ENCODE measurements at regions not wholly inside any gene's neighbourhood (a gene's known extent, or its start where the extent isn't known, plus 50 kb on each side); places are given as distances from the start of the nearest gene placed in this dataset.

DNA sequence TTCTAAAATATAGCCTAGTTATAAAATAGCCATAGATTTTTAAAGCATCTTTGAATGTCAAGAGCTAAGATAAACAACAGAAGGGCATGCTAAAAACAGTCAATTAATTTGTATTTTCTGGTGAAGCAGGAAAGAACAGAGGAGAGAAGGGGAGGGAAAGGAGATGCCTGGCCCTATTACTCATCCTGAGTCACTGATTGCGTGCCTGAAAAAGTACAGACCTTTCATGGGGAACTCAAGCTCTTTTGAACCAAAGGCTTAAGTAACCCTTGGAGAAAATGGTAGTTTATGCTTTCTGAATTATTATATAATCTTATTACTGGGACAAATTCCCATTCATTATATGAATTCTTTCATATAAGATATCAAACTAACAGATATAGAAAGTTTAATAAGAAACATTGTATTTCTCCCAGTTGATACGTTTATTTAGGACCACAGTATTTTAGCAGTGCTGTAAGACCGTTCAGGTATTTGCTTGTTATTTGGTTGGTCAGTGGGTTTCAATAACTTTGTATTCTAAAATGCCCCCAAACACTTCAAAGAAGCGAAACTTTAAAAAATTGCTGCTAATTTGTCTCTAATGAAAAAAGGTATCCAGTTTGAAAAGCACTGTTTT is 151.3 kb downstream of the HGF start:
- H3K9me3 Mint-ChIP-seq = no peaks in the 10 kb centered on the region
- no peak overlapping the region for H3K4me3 Mint-ChIP-seq

DNA sequence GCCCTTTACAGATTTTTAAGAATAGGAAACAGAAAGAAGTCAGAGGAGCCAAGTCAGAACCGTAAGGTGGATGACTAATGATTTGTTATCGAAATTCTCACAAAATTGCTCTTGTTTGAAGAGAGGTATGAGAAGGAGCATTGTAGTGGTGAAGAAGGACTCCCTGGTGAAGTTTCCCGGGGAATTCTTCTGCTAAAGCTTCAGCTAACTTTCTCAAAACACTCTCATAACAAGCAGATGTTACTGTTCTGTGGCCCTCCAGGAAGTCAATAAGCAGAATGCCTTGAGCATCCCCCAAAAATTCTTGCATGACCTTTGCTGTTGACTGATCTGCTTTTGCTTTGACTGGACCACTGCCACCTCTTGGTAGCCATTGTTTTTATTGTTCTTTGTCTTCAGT is 152.9 kb downstream of the HGF start:
- Mint-ChIP-seq H3K27me3 (no peaks in the 10 kb centered on the region), H3K27ac (no peak overlapping the region), H3K9me3 (no peaks in the 10 kb centered on the region), H3K36me3 (no peaks in the 10 kb centered on the region), H3K4me3 (no peak overlapping the region), H3K4me1 (no peaks in the 10 kb centered on the region)
- DNase-seq = no peak

More for the DNA sequence above, 151.3 kb downstream of the HGF start:
- Mint-ChIP-seq H3K36me3 (no peaks in the 10 kb centered on the region), H3K27me3 (no peaks in the 10 kb centered on the region), H3K4me1 (no peaks in the 10 kb centered on the region), H3K27ac (no peak overlapping the region)
- DNase-seq = no peak

DNA sequence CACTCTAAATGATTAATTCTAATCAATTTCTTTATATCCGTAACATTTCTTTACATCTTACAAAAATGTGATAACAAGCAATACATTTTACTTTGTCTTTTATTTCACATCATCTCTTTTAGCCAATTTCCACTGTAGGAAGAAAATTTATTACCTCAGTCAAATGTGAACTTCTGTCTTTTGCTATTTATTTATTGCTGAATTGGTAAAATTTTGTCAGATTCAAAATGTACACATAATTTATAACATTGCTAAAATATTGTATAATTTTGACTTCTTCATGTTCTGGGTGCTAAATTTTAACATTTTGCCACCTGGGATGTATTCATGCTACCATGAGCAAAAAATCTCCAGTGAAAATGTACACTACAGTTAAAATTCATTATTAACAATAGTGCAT is 158.0 kb downstream of the HGF start:
- Mint-ChIP-seq H3K4me3 (no peak overlapping the region), H3K4me1 (no peaks in the 10 kb centered on the region), H3K27ac (no peak overlapping the region)

DNA sequence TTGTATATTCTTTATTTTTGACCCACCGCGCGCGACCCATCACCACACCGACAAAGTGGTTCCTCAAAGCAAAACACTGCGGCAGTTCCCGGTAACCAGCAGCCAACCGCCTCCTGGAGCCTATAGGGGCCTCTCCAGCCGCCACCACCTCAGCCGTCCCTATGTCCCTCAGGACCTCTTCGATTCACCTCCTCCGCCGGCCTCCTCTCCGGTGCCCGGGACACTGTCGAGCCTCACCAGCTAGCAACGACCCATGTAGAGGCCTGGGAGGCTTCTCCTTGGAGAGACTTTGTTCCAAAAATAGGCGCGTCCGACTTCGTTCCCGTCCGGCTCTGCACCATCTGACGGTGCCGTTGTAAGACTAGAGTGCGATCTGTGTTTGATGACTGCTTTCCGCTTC is 158.8 kb downstream of the HGF start:
- H3K4me3 Mint-ChIP-seq = no peak overlapping the region
- no peaks in the 10 kb centered on the region for H3K4me1 Mint-ChIP-seq
- H3K27me3 Mint-ChIP-seq = no peaks in the 10 kb centered on the region
- no peaks in the 10 kb centered on the region for H3K36me3 Mint-ChIP-seq
- H3K27ac Mint-ChIP-seq = no peak overlapping the region
- DNase-seq = no peak
- no peaks in the 10 kb centered on the region for H3K9me3 Mint-ChIP-seq

More for the DNA sequence above, 158.0 kb downstream of the HGF start:
- H3K36me3 Mint-ChIP-seq = no peaks in the 10 kb centered on the region
- no peaks in the 10 kb centered on the region for H3K9me3 Mint-ChIP-seq
- no peaks in the 10 kb centered on the region for H3K27me3 Mint-ChIP-seq
- no peak for DNase-seq

DNA sequence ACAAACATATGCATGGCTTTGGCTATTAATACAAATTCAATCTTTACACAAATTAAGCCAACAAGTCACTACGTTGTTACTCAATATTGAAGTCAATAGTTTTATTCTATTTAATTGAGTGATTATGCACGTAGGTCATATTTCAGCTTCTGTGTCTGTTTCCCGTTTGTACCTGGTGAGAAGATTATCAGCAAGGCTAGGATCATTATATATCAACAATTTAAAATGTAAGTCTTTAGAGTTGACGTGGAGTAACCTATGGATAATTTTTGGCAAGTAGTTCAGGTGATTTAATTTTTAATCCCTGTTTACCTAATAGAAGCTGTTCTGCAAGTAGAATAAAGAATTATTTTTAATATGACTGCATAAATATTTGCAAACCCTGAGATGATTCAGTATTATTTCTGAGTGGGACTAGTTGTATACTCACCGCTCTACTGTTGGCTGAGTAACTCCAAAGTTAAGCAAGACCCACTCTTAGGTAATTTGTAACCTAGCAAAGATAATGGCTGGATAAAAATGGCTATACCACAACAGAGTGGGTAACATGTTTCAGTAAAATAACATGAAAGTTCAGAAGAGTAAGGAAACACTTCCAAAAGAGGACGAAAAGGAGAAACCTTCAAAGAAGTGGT is 161.0 kb downstream of the HGF start:
- H3K27ac Mint-ChIP-seq = no peak overlapping the region
- no peaks in the 10 kb centered on the region for H3K27me3 Mint-ChIP-seq
- DNase-seq = no peak
- no peak overlapping the region for H3K4me3 Mint-ChIP-seq
- no peaks in the 10 kb centered on the region for H3K9me3 Mint-ChIP-seq
- no peaks in the 10 kb centered on the region for H3K4me1 Mint-ChIP-seq
- H3K36me3 Mint-ChIP-seq = no peaks in the 10 kb centered on the region

DNA sequence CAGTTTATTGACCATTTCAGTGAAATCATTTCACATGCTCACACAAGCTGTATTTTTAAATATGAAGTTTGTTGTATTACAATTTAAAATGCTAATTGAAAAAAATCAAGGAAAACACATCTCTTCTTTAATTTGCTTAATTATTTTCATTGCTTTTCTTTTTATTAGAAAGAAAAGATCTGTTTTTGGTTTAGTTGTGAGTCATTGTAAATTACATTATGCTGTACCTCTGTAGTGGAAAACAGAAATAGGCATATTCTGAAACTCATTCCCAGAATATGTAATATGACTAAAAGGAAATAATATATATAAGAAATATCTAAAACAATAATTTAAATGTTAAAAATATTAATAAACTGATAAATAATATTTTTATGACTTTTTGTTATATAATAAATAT is 161.9 kb downstream of the HGF start:
- H3K36me3 Mint-ChIP-seq = no peaks in the 10 kb centered on the region
- no peaks in the 10 kb centered on the region for H3K9me3 Mint-ChIP-seq
- no peak for DNase-seq
- no peaks in the 10 kb centered on the region for H3K4me1 Mint-ChIP-seq
- no peak overlapping the region for H3K4me3 Mint-ChIP-seq
- no peaks in the 10 kb centered on the region for H3K27me3 Mint-ChIP-seq
- H3K27ac Mint-ChIP-seq = no peak overlapping the region

DNA sequence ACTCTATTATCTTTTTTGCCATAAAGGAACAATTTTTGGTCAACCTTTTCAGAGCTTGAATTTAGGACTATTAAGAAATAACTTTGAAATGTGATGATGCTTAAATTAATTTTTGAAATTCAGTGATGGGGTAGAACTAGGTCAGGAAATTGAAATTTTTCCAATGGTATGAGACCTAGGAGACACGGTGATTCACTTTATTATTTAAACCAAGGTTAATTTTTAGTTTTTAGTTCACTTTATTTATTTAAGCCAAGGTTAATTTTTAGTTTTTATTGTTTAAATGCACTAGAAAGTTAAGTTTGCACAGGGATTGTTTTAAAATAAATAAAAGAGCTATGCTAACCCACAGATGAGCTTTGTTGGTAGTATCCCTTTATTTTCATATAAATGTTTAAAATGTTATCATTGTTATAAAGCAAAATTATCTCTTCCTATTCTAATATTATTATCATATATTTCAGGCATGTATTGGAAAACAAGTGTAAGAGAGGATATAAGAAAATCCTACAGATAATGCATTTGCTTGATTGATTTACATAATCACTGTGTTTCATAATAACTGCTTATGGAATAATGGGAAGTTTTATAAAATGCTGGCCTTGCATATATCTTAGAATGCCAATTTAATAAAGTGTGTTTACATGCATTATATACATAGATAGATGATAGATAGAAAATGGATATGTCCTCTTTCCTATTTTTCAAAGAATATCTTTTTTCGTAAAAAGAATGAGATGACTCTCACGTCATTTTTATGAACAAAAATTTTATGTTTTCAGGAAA is 163.6 kb downstream of the HGF start:
- no peaks in the 10 kb centered on the region for H3K4me1 Mint-ChIP-seq
- H3K36me3 Mint-ChIP-seq = no peaks in the 10 kb centered on the region
- no peak overlapping the region for H3K27ac Mint-ChIP-seq
- DNase-seq = no peak
- no peaks in the 10 kb centered on the region for H3K27me3 Mint-ChIP-seq
- no peak overlapping the region for H3K4me3 Mint-ChIP-seq
- no peaks in the 10 kb centered on the region for H3K9me3 Mint-ChIP-seq

DNA sequence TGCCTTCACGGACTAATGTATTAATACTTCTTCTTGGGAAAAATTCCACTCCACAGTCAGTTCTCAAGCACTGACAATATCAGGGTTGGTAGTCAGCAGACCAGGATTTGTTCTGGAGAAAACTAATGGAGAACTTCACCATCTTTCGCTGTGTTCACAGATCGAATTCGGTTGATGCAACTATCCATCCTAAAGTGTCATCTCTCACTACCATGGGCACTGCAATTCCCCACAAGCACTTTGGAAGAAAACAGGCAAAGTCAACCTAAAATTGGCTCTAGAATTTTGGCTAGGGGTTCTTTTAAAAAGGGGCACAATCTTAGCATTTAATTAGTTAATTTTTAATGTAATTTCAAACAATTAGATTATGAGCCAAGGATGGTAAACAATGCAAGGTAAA is 164.4 kb downstream of the HGF start:
- Mint-ChIP-seq H3K9me3 (no peaks in the 10 kb centered on the region), H3K27me3 (no peaks in the 10 kb centered on the region), H3K4me3 (no peak overlapping the region), H3K36me3 (no peaks in the 10 kb centered on the region), H3K4me1 (no peaks in the 10 kb centered on the region), H3K27ac (no peak overlapping the region)
- DNase-seq = no peak

DNA sequence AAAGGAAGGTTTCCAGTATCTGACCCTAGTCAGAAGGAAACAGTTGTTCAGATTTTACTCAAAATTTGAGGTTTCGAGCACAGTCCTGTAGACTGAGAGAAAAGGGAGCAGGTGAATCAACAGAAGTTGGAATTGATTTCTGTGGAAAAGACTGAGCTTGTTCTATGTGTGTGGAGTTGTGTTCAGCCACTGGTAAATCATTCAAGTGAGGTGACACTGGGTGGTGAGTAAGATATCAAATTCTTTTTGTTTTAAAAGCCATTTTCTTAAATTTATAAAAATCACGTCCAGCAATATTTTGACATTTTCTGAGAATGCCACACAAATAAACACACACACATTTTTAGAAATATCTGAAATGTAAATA is 165.1 kb downstream of the HGF start:
- Mint-ChIP-seq H3K9me3 (no peaks in the 10 kb centered on the region), H3K4me3 (no peak overlapping the region), H3K36me3 (no peaks in the 10 kb centered on the region), H3K27me3 (no peaks in the 10 kb centered on the region), H3K27ac (no peak overlapping the region), H3K4me1 (no peaks in the 10 kb centered on the region)
- no peak for DNase-seq

DNA sequence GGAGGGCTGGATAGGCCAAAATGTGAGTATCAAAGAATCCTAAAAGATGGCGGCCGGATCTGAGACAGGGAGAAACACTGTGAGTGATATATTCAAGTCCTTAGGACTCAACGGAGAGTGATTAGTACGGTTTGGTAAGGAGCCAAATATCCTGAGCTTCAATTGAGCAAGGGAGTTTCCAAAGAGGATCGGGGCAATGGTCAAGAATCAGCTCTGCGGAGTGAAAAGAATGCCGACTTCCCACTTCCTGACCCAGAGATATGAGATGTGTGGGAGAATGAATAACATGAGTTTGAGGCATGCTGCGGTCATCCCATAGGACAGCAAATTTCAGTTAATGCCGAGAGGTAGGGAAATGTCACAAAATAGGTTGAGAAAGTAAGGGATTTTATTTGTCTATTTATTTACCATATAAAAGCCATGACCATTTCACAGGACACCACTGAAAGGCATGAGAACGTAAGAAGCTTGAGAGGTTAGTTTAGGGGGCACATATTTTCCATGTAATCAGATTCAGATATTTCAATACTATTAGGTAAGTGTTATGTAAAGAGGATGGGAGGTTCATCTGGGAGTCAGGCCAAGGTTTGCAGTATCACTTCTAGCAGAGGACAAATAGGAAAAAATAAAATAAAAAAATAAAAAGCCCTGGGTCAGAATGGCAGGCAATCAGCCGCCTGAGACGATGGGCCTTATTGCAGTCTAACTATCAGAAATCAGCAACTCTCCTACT is 165.6 kb downstream of the HGF start:
- no peak overlapping the region for H3K4me3 Mint-ChIP-seq
- DNase-seq = no peak
- no peaks in the 10 kb centered on the region for H3K9me3 Mint-ChIP-seq
- no peak overlapping the region for H3K27ac Mint-ChIP-seq
- H3K36me3 Mint-ChIP-seq = no peaks in the 10 kb centered on the region
- no peaks in the 10 kb centered on the region for H3K27me3 Mint-ChIP-seq
- no peaks in the 10 kb centered on the region for H3K4me1 Mint-ChIP-seq

DNA sequence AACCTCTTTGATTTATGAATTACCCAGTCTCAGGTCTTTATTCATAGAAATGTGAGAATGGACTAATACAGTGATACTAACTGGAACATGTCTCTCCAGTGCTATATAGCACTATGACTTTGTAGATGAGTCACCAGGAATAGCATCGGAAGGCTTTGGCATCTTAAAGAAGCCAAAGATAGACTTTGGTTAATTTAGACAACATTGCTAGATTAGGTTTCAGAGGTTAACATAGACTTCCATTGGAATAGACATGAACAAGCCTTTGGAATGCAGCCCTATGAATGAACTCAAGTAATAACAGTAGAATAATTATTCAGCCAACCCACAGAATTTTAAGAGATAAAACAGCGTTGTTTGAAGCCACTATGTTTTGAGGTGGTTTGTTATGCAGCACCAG is 169.2 kb downstream of the HGF start:
- Mint-ChIP-seq H3K4me3 (no peak overlapping the region), H3K27ac (no peak overlapping the region), H3K4me1 (no peaks in the 10 kb centered on the region), H3K9me3 (no peaks in the 10 kb centered on the region), H3K36me3 (no peaks in the 10 kb centered on the region), H3K27me3 (no peaks in the 10 kb centered on the region)
- no peak for DNase-seq

DNA sequence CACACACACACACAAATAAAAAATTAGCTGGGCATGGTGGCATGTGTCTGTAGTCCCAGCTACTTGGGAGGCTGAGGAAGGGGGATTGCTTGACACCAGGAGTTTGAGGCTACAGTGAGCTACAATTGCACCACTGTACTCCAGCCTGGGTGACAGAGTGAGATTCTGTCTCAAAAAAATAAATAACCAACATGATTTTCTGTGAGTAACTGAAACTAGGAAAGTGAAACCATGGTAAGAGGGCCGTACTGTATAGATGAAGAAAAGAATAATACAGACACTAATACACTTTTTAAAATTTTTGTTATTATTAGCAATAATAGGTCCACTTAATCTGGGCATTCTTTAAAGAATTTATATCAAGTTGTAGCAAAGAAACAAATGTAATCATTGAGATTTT is 170.9 kb downstream of the HGF start:
- no peaks in the 10 kb centered on the region for H3K4me1 Mint-ChIP-seq
- no peaks in the 10 kb centered on the region for H3K9me3 Mint-ChIP-seq
- H3K27me3 Mint-ChIP-seq = no peaks in the 10 kb centered on the region
- no peaks in the 10 kb centered on the region for H3K36me3 Mint-ChIP-seq
- H3K27ac Mint-ChIP-seq = no peak overlapping the region
- H3K4me3 Mint-ChIP-seq = no peak overlapping the region
- DNase-seq = no peak

DNA sequence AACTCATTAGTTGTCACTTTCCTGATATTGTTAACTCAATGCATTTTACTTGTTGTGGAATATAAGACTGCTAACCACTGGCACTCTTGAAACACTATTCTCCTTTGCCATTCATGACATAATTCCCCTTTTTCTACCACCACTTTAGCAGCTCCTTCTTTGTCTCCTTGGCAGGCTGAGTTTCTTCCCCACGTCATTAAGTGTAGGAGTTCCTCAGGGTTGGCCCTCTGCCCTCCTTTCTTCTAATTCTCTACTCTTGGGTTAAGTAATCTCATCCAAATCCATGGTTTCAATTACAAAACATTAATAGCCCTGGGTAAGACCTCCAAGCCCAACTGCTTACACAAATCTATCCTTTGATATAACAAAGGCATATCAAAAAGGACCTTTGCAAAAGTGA is 175.1 kb downstream of the HGF start:
- no peak overlapping the region for H3K27ac Mint-ChIP-seq
- DNase-seq = no peak
- no peak overlapping the region for H3K4me3 Mint-ChIP-seq
- H3K9me3 Mint-ChIP-seq = no peaks in the 10 kb centered on the region
- H3K4me1 Mint-ChIP-seq = no peaks in the 10 kb centered on the region
- no peaks in the 10 kb centered on the region for H3K36me3 Mint-ChIP-seq
- no peaks in the 10 kb centered on the region for H3K27me3 Mint-ChIP-seq

DNA sequence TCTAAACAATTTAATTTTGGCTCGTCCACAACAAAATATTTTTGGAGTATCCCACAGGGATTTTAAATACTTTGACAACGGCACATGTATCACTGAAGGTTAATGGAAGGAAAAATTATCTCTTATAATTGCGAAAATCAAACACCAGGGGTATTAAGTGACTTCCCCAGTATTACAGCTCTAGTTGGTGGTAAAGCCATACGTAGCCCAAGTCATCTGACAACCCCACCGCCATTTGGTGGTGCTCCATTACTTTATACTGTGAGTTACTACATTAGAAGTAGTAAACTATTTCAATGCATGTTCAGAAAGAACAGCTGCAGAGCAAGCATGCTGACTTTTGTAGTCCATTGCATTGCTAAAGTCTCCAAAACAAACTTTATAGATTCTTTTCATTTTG is 179.7 kb downstream of the HGF start:
- Mint-ChIP-seq H3K27me3 (no peaks in the 10 kb centered on the region), H3K4me1 (no peaks in the 10 kb centered on the region), H3K27ac (no peak overlapping the region), H3K36me3 (no peaks in the 10 kb centered on the region), H3K4me3 (no peak overlapping the region), H3K9me3 (no peaks in the 10 kb centered on the region)
- no peak for DNase-seq

DNA sequence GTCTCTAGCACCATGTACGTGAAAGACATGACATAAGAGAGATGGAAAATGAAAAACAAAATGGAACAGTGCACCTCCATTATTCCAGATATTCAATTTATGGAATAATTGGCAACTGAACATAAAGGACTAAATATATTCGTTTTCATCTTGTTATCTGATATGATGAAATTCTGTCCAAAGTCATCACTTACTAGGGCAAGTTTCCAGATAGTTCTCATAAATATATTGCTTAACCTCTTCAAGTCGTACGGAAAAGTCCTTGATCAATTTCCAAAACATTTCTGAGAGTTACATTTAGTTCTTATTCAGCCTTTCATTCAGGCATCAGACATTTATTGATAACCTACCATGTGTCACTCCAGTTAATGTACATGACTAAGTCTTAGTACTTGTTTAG is 185.2 kb downstream of the HGF start:
- DNase-seq = no peak
- Mint-ChIP-seq H3K9me3 (peaks cover 2% of the 10 kb centered on the region), H3K4me3 (no peak overlapping the region), H3K27ac (no peak overlapping the region), H3K4me1 (no peaks in the 10 kb centered on the region), H3K36me3 (no peaks in the 10 kb centered on the region), H3K27me3 (no peaks in the 10 kb centered on the region)
